AG08395 (cell line): ENCODE measurements at regions not wholly inside any gene's neighbourhood (a gene's known extent, or its start where the extent isn't known, plus 50 kb on each side); places are given as distances from the start of the nearest gene placed in this dataset.
"Not testable (repeated sequence)": the region's sequence is repeated elsewhere in the genome, so short reads cannot be mapped to it uniquely, and the experiment has no call there.

ENCODE experiments used
- DNase-seq: peaks from one replicate; pipeline ENCODE4 v3.0.0; 2012; ENCODE audit warnings: mixed read lengths, low spot score

DNA sequence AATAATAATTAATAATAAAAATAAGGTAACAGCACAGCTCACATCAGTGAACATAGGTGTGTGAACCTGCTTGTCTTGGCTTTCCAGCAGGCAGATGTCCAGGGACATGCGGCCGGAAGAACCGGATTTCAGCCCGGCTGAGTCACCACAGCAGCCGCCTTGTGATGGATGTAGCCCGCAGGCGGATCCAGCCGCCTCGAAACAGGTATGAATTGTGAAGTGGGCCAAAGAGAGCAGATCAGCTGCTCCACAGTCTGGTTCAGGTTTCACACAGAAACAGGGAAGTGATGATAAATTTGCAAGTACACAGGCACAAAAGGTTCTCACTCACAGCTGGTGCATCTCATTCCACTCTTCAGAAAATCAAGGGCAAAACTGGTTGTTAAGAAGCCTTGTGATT, 55.1 kb downstream of the ID4 start:
- DNase-seq, result no peak

- DNase-seq, result no peak
These were observed 58.9 kb downstream of the ID4 start for GRCh38 chr6:19895866-19896692.

DNA sequence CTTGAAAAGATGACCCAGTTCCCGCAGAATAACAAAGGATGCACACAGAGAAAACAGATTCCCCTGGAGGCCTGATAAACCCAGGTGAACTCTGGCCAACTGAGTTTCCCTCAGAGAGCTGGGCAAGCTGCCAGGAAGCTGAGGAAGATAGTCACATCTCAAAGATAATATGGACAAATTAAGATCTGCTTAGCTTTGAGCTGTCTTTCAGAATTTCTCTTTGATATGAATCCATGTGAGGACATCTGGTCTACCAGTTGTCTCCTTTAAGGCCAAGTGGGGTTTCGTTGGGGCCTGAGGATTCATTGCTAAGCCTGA, 59.5 kb downstream of the ID4 start:
- DNase-seq, result no peak

- no peak for DNase-seq
These were observed 61.1 kb downstream of the ID4 start for GRCh38 chr6:19898141-19898740.

- DNase-seq, result no peak
These were observed 65.0 kb downstream of the ID4 start for GRCh38 chr6:19902201-19902600.

DNA sequence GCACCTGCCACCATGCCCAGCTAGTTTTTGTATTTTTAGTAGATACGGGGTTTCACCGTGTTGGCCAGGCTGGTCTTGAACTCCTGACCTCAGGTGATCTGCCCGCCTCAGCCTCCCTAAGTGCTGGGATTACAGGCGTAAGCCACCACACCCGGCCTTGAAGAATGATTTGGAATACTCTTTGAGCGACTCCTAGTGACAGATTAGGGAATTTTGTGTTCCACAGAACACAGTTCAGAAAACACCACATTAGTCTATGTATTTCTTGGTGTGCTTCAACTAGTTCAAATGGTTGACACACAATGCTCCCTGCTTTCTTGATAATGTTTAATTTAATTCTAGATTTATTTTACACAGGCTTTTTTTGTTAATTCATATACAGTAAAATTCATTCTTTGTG, 67.2 kb downstream of the ID4 start:
- DNase-seq, result not testable (repeated sequence)

DNA sequence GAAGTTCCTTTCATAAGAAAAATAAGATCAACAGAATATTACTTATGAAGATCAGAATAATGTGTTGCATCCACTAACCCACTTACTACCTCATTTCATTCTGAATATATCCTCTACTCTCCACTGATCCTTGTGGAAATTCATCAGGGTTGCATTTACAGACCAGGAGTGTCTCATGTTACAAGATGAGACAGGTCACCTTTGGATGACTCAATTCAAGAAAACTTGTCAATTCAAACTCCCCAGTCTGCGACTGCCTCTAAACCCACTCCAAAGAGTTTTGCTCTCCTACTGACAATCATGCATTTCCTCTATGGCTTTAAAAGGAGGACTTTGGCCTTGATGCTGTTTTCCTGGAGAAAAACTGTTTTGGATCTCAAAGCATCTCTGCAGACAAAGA, 68.4 kb downstream of the ID4 start:
- no peak for DNase-seq

DNA sequence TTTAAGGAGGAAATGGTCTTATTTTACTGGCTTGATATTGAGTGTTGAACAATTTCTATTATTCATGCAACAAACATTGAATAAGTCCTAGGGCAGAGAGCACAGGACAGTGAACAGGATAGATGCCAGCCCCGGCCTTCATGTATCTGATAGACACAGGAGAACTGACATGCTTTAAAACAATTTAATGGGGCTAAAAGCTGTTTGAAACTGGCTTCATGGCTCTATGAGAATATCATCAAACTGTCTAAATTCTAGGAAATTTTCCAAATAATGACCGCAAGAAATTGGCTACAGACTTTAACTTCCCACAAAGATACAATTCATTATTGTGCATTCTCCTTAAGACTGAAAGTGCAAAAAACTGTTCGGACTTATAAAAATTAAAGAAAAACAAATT, 69.0 kb downstream of the ID4 start:
- no peak for DNase-seq

DNA sequence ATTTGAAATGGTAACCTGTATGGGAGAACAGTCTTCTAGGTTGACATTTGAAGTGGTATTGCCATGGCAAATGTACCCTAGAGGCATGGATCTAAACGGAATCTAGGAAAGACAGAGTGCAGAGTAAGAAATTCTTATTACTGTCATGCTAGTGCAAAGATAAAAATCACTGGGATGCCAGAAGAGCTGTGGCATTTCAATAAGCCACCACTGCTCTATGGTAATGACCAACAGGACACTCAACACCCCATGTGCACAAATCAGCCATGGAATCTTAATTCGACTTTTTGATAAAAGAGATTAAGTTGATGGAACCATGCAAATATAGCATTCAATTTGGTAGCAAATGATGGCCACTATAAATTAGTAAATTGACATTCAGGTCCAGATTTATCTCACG, 74.1 kb downstream of the ID4 start:
- no peak for DNase-seq

DNA sequence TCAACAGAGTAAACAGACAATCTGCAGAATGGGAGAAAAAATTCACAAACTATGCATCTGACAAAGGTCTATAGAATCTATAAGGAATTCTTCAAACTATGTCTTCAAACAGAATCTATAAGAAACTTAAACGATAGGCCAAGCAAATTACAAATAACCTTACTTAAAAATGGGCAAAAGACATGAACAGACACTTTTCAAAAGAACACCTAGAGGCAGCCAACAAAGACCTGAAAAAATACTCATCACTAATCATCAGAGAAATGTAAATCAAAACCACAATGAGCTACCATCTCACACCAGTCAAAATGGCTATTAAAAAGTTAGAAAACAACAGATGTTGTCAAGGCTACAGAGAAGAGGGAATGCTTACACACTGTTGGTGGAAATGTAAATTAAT, 81.3 kb downstream of the ID4 start:
- no peak for DNase-seq

DNA sequence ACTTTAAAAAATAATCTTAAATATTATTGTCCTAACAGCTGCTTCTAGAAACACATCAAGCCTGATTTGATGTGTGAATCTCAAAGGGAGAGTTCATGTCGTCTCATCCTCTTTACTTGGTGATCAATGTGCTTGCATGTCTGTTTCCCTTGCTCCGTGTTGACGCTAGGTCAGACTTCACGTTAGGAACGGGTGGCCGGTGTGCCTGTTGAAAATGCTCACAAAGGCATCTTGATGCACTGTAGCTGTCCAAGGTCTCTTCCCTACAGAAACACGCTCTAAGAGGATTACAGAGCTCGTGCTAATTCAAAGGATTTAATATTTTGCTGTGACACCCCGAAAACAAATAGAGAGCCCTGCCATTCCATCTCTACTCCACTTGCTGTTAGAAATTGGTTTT, 84.6 kb downstream of the ID4 start:
- DNase-seq, result no peak

DNA sequence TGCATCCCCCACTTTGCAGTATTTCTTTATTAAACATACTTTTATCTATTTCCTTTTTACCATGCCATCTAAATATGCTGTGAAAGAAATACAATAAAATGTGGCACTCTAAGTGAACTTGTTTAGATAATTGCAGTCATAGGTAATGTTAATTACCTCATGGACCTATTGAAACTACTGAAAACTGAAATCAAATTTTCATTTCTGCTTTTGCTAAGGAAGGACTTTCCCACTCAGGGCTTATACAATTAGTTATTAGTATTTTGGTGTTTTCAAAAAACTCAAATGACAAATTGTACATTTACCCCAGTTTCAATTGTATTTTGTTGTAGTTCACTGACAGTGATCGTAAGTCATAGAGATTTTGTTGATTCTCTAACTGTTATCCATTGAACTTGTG, 88.4 kb downstream of the ID4 start:
- DNase-seq, result no peak

DNA sequence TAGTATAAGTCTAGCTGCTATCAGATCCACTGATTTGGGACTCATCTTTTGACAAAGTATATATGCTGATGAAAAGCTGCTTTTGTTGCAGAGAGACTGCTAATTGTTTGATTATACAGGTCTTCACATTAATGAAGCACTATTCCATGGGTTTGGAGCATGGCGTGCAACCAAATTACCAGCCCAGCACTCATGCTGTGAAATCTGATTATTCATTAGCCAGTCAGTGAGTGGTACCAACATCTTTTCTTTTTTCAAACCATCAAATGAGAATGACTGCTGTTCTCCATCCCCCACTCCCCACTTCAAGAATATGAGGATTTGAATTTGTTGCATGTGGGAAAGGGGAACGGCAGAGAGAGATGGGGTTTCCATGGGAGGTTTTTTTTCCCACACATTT, 91.3 kb downstream of the ID4 start:
- no peak for DNase-seq

DNA sequence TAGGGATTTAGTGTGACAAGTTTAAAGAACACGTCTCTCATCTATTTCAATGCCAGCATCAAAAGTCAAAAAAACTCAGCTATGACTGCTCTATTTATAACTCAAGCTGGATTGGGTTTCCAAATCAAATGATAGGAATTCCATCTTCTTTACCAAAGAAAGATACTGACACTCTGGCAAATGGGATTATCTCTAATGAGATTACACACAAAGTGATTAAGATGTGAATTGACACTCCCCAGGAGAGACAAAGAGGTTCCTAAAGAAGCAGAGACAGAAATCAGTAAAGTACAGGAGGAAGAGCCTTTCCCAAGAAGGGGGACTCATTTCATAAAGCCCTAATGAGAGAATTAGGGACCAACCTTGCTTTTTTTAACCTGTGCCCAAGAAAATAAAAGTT, 92.1 kb downstream of the ID4 start:
- DNase-seq, result no peak

- no peak for DNase-seq
These were observed 97.9 kb downstream of the ID4 start for GRCh38 chr6:19934996-19935591.

DNA sequence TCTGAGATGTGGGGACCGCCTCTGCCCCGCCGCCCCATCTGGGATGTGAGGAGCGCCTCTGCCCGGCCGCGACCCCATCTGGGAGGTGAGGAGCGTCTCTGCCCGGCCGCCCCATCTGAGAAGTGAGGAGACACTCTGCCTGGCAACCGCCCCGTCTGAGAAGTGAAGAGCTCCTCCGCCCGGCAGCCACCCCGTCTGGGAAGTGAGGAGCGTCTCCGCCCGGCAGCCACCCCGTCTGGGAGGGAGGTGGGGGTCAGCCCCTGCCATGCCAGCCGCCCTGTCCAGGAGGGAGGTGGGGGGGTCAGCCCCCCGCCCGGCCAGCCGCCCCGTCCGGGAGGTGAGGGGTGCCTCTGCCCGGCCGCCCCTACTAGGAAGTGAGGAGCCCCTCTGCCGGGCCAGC, 102.2 kb downstream of the ID4 start:
- DNase-seq, result not testable (repeated sequence)

GRCh38 chr6:19939926-19940325, 102.8 kb downstream of the ID4 start:
- not testable (repeated sequence) for DNase-seq

DNA sequence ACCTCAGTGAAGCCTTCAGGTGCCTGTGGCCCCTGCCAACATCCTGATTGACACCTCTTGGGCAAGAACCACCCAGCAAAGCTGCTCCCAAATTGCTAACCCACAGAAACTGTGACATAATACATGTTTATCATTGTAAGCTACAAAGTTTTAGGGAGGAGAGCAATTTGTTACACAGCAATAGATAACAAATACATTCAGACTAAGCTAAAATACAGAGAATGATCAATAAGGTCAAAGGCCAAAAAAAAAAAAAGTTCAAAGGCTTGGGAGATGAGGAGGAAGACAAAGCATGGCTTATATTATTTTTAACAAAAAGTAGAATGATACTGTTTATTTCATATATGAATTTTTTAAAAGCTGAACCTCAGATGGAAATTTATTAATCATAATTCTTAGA, 105.9 kb downstream of the ID4 start:
- no peak for DNase-seq

DNA sequence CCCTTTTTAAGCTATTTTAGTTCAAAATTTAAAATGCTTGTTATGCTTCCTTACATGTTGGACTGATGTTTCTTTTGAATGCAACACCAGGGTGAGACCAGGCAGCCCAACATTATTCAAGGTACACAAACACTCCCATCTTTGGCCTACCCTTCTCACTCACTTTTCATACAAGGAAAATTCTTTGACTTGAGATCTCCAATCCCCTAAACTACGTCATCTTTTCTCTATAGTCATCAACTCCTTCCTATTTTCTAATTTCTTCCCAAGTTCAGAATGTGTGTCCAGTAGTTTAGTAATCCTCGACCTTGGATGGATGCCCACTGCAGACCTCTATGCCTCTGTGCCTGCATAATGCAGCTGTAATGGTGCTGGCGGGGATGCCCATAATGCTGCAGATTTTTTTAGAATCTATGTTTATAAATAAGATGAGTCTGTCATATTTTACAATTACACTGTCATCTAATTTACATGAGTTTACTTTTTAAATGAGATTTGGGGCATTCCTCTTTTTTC, 108.7 kb downstream of the ID4 start:
- DNase-seq, result no peak

DNA sequence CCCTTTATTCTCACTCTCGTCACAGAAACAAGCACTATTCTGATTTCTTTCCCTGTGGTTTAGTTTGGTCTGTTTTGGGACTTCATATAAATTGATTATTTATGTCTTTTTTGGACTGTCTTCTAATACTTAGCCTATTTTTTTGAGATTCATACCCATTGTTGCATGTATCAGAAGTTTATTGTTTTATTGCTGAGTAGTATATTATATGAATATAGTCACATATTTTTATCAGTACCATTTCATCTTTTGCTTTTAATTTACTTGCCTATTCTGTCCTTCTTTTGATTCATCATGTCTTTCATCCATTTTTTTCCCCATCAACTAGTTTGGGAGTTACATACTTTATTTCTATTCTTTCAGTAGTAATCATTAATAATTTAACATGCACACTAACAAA, 112.0 kb downstream of the ID4 start:
- DNase-seq, result no peak

DNA sequence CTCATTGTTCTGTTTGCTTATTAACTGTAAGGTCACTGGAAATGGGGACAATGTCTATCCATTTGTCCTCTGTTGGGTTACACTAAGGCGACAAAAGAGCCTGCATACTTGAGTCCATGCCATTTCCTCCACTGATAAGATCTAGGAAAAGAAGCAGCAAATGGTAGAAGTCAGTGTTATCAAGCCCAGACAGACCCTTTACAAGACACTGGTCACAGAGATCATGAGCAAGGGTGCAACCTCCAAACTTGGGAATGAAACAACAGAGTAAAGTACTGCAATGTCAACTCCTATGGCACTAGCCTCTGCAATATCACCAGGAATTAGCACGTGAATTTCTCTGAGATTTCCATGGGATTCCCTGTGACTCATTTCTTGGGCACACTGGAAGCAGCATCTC, 126.9 kb downstream of the ID4 start:
- no peak for DNase-seq

- DNase-seq, result no peak
These were observed 131.0 kb downstream of the ID4 start for GRCh38 chr6:19968201-19968600.

- DNase-seq, result no peak
These were observed 135.1 kb downstream of the ID4 start for GRCh38 chr6:19972221-19972620.
